ENCODE measurements at regions not wholly inside any gene's neighbourhood (a gene's known extent, or its start where the extent isn't known, plus 50 kb on each side); places are given as distances from the start of the nearest gene placed in this dataset.
"Not testable (repeated sequence)": the region's sequence is repeated elsewhere in the genome, so short reads cannot be mapped to it uniquely, and the experiment has no call there.

DNA sequence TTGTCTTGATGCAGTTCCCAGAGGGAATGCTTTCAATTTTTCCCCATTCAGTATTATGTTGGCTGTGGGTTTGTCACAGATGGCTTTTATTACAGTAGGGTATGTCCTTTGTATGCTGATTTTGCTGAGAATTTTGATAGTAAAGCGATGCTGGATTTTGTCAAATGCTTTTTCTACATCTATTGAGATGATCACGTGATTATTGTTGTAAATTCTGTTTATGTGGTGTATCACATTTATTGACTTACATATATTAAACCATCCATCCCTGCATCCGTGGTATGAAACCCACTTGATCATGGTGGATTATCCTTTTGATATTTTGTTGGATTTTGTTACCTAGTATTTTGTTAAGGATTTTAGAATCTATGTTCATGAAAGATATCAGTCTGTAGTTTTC lies 959.8 kb upstream of the ROBO1 start:
- DNase-seq = not testable (repeated sequence)

DNA sequence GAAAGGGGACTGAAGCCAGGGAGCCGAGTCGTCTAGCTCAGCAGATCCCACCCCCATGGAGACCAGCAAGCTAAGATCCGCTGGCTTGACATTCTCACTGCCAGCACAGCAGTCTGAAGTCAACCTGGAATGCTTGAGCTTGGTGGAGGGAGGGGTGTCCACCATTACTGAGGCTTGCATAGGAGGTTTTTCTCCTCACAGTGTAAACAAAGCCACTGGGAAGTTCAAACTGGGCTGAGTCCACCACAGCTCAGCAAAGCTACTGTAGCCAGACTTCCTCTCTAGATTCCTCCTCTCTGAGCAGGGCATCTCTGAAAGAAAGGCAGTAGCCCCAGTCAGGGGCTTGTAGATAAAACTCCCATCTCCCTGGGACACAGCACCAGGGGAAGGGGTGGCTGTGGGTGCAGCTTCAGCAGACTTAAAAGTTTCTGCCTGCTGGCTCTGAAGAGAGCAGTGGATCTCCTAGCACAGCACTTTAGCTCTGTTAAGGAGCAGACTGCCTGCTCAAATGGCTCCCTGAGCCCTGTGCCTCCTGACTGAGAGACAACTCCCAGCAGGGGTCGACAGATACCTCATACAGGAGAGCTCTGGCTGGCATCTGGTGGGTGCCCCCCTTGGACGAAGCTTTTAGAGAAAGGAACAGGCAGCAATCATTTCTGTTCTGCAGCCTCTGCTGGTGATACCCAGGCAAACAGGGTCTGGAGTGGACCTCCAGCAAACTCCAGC lies 942.0 kb upstream of the ROBO1 start:
- not testable (repeated sequence) for DNase-seq

DNA sequence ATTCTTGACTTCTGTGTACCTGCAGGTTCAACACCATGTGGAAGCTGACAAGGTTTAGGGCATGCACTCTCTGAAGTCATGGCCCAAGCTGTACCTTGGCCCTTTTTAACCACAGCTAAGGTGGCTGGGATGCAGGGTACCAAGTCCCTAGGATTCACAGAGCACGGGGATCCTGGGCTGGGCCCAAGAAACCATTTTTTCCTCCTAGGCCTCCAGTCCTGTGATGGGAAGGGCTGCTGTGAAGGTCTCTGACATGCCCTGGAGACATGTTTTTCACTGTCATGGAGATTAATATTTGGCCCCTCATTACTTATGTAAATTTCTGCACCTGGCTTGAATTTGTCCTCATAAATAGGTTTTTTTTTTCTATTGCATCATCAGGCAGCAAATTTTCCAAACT lies 937.5 kb upstream of the ROBO1 start:
- no peak for DNase-seq

DNA sequence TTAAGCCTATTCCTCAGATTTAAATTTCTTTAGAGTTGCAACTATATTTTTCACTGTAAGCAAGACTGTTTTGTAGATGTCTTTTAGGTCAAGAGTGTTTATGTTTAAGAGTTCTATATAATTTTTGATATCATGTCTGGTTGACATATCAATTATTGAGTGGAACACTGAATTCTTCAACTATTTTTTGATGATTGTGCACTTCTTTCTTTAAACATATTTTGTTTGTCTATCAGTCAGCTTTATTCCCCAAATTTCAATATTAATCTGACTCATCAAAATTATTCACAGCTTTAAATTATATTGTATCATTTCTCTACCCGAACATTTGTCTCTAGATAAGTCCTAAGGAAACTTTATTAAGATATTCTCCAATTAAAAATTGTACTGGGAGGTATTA lies 933.6 kb upstream of the ROBO1 start:
- no peak for DNase-seq

DNA sequence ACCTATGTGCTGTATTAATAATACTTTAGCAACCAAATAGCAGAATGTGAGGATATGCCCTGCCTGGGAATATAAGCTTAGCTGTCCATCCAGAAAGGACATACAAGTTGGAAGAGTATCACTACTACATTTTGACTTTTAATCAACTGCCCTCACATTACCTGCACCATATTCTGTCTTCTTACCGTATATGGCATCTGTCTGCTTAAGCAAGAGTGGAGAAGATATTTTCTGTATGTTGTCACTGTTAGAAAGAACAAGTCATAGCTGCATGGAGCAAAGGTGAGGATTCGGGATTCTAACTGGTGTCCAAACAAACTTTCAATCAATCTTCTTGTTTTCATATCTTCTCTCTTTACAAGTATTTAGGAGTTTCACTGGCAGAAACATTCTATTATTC lies 929.5 kb upstream of the ROBO1 start:
- no peak for DNase-seq

DNA sequence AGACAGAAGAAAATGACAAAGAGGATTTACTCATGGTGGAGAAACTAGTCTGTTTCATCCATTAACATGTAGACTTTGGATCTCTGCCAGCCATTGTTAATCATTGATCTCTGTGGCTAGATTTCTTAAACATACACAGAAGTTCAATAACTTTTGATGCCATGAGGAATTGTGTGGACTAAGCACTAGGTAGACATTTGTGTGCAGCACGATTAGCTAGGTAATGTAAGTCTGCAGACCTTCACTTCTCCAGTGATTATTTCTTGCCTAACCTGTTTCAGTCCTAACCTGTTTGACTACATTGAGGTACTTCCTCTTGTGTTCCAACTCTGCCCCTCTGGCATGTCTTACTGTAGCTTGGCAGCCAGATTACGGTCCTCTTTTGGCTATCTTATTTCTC lies 928.5 kb upstream of the ROBO1 start:
- no peak for DNase-seq

DNA sequence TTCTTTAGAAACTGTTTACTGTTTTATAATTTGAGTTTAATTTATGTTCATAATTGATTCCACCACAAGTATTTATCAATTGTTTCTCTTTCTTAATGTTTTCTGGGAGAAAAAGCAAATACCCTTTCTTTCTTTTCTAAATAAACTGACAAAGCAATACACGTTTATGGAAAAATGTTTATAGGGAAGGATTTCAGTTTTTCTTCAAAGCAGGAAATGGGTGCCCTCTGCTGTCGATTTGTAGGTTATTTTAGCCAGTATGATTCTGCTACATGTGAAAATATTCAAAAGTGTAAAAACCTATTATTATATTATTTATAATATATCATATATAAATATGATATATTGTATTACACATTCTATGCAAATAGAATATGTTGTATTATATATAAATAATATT lies 921.0 kb upstream of the ROBO1 start:
- no peak for DNase-seq

DNA sequence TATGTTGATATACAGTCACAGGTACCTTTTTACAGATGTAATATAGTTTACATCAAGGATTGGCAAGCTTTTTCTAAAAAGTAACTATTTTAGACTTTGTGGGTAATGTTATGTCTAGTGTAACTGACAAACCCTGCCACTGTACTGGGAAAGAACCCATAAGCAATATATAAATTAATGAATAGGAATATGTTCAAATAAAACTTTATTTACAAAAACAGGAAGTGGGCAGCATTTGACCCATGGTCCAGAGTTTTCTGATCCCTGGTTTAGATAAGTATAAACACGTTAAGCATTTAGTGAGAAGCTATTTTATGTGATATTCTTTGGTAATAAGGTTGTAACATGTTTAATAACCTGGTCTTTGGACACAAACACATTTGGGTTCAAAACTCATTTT lies 915.2 kb upstream of the ROBO1 start:
- DNase-seq = no peak

DNA sequence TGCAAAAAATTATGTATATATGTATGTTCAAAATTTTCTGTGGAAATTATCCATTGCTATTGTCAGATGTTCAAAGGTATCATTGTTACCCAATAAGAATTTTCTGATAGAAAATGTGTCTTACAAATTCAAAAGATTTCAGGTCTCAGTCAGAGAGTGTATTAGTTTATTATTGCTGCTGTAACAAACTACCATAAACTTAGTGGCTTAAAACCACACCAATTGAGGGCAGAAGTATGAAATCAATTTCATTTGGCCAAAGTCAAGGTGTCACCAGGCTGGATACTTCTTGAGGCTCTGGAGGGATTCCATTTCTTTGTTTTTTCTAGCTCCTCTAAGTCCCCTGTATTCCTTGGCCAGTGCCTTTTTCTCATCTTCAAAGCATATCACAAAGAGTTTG lies 914.4 kb upstream of the ROBO1 start:
- no peak for DNase-seq

DNA sequence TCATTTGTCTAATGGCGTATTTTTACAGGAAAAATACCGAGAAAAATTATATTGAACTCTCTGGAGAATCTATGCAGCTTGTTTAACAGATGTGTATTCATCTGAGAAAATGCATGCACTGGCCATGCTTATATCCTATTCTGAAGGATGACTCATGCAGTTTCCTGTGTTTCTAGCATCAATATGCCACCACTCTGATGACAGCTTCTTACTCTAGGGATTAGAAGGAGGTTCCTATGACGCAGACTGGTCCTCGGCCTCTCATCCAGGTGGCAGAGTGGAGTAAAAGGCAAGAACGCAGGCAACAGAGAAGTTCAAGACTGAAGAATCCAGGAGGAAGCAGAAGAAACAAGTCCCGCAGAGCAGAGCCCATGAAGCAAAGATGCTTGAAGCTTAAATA lies 910.0 kb upstream of the ROBO1 start:
- no peak for DNase-seq

DNA sequence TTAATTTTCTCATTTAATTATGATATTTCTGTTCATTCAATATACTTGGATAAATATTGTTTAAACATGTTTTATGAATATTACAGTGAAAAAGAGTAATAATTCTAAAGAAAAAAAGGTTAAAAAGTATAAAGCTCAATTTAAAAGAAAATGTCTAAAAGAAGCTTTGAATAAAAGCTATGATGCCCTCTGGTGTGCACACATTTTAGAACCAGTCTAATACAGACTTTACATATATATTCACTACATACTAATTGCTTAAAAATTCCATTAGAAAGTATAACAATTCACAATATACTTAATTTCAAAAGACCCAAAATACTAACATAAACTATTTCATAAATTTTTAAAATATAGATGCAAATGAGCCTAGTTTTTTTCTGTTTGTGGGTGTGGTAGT lies 909.1 kb upstream of the ROBO1 start:
- no peak for DNase-seq

DNA sequence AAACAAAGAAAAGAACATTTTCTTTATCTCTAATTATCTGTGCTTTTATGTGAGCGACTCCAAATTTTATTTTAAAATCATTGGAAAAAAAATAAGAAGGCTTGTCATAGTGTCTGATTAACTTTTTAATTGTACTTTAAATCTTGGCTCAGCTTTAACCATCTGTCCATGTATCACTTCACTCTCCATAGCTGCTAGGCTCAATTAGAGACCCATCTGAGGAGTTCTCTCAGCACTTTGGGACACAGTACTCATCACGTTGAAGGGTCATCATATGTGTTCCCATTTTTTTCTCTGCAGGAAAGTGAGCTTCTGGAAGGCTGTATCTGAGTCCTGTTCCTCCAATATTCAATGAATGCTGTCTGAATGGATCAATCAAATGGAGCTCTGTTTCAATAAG lies 908.5 kb upstream of the ROBO1 start:
- DNase-seq = no peak

DNA sequence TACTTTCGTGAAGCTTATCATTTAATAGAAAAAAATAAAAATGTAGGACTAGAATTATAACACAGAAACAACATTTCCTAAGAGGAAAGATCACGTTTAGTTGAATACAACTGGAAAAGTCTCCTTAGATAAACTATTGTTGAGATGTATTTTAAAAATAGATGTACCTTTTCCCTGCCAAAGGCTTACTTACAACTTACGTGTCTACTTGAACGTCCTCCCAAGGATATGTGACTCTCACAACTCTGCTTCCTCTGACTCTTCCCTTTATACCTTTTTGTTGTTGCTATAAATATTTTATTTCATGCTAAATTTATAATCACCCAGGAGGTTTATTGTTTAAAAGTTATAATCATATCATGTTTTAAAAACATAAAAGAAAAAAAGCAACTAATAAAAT lies 908.0 kb upstream of the ROBO1 start:
- DNase-seq = no peak

DNA sequence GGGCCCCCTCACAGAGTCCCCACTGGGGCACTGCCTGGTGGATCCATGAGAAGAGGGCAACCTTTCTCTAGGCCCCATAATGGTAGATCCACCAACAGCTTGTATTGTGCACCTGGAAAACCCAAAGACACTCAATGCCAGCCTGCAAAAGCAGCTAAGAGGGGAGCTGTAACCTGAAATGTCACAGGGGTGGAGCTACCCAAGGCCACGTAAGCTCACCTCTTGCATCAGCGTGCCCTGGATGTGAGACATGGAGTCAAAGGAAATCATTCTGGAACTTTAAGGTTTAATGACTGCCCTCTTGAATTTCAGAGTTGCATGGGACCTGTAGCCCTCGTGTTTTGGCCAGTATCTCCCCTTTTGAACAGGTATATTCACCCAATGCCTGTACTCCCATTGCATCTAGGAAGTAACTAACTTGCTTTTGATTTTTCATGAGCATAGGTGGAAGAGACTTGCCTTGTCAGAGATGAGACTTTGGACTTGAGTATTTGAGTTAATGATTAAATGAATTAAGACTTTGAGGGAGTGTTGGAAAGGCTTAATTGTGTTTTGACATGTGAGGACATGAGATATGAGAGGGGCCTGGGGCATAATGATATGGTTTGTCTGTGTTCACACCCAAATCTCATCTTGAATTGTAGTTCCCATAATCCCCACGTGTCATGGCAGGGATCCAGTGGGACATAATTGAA lies 900.9 kb upstream of the ROBO1 start:
- DNase-seq = no peak

DNA sequence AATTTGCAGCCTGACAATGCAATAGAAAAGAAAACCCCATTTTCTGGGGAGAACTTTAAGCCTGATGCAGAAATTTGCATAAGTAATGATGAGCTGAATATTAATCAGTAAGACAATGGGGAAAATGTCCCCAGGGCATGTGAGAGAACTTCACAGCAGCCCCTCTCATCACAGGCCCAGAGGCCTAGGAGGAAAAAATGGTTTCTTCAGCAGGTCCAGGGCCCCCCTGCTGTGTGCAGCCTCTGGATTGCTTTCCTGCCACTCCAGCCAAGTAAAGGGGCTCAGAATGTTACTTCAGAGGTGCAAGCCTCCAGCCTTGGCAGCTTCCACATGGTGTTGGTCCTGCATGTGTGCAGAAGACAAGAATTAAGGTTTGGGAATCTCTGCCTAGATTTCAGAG lies 900.3 kb upstream of the ROBO1 start:
- DNase-seq = no peak

DNA sequence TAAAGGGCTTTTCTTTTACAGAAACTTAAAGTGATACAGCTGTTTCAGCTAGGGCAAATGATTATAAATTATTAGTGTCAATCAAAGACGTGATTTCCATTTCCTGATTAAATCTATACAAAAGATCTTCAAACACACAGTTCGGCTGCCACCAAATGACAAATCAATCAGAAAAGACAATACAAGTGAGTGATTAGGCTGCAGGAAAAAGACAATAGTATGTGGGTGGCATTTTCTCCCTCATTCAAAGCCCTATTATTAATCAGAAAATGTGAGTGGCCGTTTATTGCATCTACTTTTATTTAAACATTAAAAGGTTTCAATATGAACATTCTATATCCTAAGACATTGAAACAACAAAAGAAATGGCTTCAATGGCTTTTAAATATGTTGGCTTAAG lies 895.6 kb upstream of the ROBO1 start:
- DNase-seq = no peak

DNA sequence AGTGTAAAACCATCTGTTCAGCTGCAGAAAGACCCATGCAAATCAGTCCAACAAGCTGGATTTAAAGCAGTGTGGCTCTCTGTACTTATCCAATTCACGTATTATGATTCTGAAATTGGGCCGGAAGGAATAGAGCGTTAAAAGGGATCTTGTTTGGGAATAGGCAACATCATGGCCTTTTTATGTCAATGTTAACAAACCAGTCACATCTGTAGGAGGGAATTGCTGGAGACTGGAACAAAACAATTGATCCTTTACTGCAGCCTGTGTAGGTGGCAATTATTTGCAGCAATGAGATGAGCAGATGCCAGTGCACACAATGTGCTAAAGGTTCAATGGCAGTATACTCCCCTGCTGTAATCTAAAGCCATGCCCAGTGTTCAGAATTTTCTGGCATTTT lies 887.4 kb upstream of the ROBO1 start:
- no peak for DNase-seq

DNA sequence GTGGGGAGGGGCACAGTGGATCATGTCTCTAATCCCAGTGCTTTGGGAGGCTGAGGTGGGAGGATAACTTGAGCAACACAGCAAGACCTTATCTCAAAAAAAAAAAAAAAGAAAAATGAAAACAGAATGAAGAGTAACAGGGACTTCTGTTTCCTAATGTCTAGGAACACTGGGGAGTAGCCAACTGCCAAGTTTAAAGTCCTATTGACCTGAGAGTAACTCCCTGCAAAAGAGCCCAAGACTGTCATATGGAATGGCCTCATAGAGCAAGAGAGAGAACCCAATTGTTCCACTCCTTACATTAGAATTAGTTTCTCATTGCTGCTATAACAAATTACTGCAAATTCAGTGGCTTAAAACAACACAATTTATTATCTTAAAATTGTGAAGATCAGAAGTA lies 881.4 kb upstream of the ROBO1 start:
- DNase-seq = no peak

DNA sequence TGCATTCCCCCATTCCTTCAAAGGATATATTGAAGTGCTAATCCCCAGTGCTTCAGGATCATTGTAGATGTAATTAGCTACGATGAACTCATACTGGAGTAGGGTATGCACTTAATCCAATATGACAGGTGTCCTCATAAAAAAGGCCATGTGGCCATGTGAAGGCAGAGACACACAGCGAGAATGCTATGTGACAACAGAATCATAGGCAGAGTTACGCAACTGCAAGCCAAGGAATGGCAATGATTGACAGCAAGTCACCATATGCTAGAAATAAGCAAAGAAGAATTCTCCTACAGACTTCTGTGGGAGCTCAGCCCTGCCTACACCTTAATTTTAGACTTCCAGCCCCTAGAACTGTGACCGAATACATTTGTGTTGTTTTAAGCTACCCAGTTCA lies 875.6 kb upstream of the ROBO1 start:
- DNase-seq = no peak

DNA sequence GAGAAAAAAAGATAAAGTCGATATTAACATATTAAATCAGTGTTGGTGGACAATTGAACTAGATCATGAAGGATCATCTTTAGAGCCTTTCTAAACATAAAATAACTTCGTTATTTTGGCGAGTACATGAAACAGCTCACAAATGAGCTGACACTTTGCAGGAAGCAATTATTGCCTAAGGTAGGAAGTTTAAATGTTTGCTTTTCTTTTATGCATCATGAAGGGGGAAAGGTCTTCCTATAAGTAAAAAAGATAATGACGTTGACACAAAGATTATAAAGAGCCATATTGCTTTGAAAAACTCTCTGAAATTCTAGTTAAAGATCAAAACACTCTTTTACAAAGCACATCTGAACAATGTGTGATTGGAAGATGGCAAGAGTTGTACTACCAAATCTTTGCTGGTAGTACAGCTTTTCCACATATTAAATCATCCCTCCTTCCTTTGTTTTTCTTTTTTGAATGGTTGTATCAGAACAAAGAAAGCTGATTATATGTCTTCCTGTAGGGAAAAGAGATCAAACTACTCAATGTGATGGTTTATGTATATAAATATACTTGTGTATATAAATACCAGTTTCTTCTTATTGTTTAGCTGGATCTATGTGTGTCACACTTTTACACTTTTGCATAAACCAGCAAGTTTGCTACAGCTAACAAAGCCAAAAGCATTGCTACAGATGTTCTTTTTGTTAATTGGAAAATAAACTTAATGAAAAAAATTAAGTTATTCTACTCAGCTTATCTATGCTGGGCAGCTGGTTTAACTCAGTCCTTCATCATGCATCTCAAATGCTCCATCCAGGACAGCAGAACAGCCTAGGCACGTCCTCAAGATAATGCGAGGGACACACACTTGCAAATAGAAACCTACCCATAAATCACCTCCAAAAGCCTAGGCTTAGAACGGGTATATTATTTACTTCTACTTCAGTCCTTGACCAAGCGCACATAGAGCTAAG lies 850.8 kb upstream of the ROBO1 start:
- no peak for DNase-seq

DNA sequence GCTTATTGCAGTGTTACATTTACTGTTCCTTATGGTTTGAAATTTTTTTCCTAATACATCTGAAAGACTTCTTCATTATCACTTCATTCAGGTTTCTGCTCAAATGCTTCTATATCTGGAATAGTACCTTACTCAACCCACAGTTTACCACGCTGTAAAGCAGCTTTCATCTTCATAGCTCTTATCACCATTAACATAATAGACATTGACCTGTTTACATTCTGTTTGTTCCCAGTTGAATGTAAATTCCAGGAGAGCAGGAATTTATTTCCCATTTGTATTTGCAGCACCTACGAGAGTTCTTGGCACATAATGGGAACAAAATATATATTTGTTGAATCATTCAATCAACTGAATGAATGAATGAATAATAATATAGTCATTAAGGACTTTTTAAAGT lies 844.6 kb upstream of the ROBO1 start:
- DNase-seq = no peak

DNA sequence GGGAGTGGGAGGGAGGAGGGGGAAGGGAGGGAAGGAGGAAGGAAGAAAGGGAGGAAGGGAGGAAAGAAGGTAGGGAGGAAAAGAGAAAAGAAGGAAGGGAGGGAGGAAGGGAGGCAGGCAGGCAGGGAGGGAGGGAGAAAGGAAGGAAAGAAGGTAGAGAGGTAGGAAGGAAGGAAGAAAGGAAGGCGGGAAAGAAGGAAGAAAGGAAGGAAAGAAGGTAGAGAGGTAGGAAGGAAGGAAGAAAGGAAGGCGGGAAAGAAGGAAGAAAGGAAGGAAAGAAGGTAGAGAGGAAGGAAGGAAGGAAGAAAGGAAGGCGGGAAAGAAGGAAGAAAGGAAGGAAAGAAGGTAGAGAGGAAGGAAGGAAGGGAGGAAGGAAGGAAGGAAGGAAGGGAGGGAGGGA lies 840.3 kb upstream of the ROBO1 start:
- DNase-seq = not testable (repeated sequence)

DNA sequence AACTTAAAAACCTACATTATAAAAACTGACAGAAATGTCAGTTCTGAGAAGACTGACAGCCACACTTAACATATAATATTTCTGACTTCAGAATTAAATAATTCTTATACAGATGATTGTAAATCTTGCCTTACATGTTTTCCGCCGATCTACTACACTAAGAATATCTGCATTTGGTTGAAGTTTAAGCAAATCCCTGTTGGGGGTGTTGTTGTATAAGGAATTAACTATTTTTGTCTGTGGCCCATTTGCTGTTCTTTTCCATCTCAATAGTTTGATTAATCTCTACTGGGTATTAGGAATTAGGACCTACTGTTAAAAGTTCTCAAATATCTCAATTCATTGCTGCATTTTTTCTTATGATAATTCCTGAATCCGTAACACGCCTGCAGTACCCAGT lies 838.3 kb upstream of the ROBO1 start:
- no peak for DNase-seq
